ENCODE measurements at regions not wholly inside any gene's neighbourhood (a gene's known extent, or its start where the extent isn't known, plus 50 kb on each side); places are given as distances from the start of the nearest gene placed in this dataset.

DNA sequence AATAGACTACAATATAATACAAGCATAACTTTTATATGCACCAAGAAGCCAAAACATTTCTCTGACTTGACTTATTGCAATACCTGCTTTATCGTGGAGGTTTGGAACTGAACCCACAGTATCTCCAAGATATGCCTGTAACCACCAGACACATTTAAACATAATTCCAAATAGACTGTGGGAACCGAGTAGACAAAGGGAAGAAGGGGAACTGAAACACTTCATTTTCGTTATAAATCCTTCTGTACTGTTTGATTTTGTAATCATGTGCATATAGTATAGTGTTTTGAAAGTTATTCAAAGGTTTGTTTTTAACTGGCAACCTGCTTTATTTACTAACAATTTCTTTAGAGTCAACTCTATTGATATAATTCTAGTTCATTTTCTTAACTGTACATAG, 154.9 kb upstream of the BEND6 start:
- TF ChIP-seq, protein P1, sequence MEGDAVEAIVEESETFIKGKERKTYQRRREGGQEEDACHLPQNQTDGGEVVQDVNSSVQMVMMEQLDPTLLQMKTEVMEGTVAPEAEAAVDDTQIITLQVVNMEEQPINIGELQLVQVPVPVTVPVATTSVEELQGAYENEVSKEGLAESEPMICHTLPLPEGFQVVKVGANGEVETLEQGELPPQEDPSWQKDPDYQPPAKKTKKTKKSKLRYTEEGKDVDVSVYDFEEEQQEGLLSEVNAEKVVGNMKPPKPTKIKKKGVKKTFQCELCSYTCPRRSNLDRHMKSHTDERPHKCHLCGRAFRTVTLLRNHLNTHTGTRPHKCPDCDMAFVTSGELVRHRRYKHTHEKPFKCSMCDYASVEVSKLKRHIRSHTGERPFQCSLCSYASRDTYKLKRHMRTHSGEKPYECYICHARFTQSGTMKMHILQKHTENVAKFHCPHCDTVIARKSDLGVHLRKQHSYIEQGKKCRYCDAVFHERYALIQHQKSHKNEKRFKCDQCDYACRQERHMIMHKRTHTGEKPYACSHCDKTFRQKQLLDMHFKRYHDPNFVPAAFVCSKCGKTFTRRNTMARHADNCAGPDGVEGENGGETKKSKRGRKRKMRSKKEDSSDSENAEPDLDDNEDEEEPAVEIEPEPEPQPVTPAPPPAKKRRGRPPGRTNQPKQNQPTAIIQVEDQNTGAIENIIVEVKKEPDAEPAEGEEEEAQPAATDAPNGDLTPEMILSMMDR (IDR thresholded peaks at IDR 0.05; ENCODE audit: low read depth, low read length, missing control alignments) = no peak
- DNase-seq (ENCODE audit: low read depth) = no peak

GRCh38 chr6:56798163-56798562, 155.5 kb upstream of the DST start:
- TF ChIP-seq, protein P1 (IDR thresholded peaks at IDR 0.05; ENCODE audit: low read depth, low read length, missing control alignments) = no peak
- no peak overlapping the region for H3K4me3 ChIP-seq (ENCODE audit: low read depth, low read length)

More for the DNA sequence above, 154.9 kb upstream of the BEND6 start:
- H3K4me3 ChIP-seq (ENCODE audit: low read depth, low read length) = no peak overlapping the region

DNA sequence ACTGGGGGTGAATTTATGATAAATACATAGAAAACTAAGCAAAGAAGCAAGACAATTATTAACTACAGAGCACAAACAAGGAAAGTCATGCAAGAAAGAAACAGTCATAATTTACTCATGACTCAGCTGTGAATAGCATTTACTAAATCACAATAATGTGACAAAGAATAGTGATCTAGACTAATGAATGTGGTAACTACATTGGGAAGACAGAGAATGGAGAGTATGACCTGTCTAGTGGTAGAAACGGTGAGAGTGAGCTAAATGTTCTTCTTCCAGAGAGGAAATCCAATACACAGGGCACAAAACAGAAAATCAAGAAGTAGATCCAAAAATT, 153.5 kb upstream of the DST start:
- TF ChIP-seq, protein P1 (IDR thresholded peaks at IDR 0.05; ENCODE audit: low read depth, low read length, missing control alignments) = no peak
- DNase-seq (ENCODE audit: low read depth) = no peak
- H3K4me3 ChIP-seq (ENCODE audit: low read depth, low read length) = no peak overlapping the region

More at GRCh38 chr6:56798163-56798562, 155.5 kb upstream of the DST start:
- DNase-seq (ENCODE audit: low read depth) = no peak

GRCh38 chr6:56795466-56796195, 152.9 kb upstream of the DST start:
- H3K4me3 ChIP-seq (ENCODE audit: low read depth, low read length) = no peak overlapping the region

DNA sequence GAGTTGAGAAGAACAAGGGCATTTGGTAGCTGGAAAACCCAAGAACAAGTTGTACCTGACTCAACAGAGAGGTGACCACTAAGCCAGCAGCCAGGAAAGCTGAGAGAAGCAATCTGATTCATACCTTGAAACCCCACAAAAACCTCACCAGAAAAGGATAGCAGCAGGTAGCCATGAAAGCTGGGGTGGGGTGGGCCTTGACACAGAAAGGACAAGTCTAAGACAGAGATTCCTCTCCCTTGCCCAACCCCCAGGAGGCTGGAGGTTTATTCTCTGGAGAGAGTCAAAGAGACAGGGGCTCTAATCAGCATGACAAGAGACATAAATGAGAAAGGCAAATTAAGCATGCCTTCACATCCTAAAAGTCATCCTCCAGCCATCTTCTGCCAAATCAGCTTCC, 151.7 kb upstream of the DST start:
- TF ChIP-seq, protein P1 (IDR thresholded peaks at IDR 0.05; ENCODE audit: low read depth, low read length, missing control alignments) = no peak
- peak; percentile 34 for DNase-seq (ENCODE audit: low read depth)
- no peak overlapping the region for H3K4me3 ChIP-seq (ENCODE audit: low read depth, low read length)

More at GRCh38 chr6:56795466-56796195, 152.9 kb upstream of the DST start:
- TF ChIP-seq, protein P1 (IDR thresholded peaks at IDR 0.05; ENCODE audit: low read depth, low read length, missing control alignments) = no peak
- DNase-seq (ENCODE audit: low read depth) = no peak

- no peak overlapping the region for H3K4me3 ChIP-seq (ENCODE audit: low read depth, low read length)
- no peak for DNase-seq (ENCODE audit: low read depth)
- TF ChIP-seq, protein P1 (IDR thresholded peaks at IDR 0.05; ENCODE audit: low read depth, low read length, missing control alignments) = no peak
These were observed 151.2 kb upstream of the DST start for GRCh38 chr6:56793938-56794337.

DNA sequence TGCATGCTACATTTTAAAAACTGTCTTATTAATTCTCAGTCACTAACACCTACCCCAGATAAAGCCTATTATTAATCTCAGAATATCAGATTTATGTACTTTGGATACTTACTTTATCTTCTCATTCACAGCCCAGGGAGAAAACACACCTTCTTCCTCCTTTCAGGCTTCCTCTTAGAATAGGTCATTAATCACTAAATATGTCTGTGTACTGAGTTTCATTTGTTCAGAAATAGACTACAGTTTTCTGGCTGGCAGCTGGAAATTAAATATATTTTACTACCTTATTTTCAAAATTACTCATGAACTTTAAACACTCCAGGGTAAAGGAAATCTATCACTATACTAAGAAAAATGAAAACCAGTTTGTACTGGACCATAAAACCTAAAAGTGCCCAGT, 147.7 kb upstream of the DST start:
- DNase-seq (ENCODE audit: low read depth) = no peak
- H3K4me3 ChIP-seq (ENCODE audit: low read depth, low read length) = no peak overlapping the region
- TF ChIP-seq, protein P1 (IDR thresholded peaks at IDR 0.05; ENCODE audit: low read depth, low read length, missing control alignments) = no peak

Data from GM12864 (cell line).